HCT116 (cell line): ENCODE measurements at regions not wholly inside any gene's neighbourhood (a gene's known extent, or its start where the extent isn't known, plus 50 kb on each side); places are given as distances from the start of the nearest gene placed in this dataset.

Experiments
- ATAC-seq: fragments of 200-7000 bp; cut with Tn5 transposase; 2 replicates; pipeline ENCODE4 v1.9.1; 2020; ENCODE audit warnings: mild to moderate bottlenecking, moderate library complexity
- BruUV-seq: library from RNA; stranded (reverse); fragments of 400-500 nt; replicated peaks from 2 replicates; lab custom pipeline; 2021; lab: Mats Ljungman, UMichigan
- CTCF ChIA-PET: fragments of 300-600 bp; sonication (Branson Sonifier 250); formaldehyde crosslinking; loops from one replicate; lab custom pipeline; 2021; ENCODE audit warnings: antibody characterized with exemption; lab: Charles Lee
- POLR2A ChIA-PET: fragments of 300-600, 350-600 bp; sonication (Branson Sonifier 250); formaldehyde crosslinking; loops from one replicate; lab custom pipeline; 2021; ENCODE audit warnings: antibody characterized with exemption; lab: Charles Lee
- RAD21 ChIA-PET, 2 experiments: fragments of 300-600 bp; sonication (Branson Sonifier 250); formaldehyde crosslinking; loops; one replicate each; lab custom pipeline; 2023; ENCODE audit warnings: low total read pairs in 2 of 2; ENCODE audit not compliant: uncharacterized antibody in 2 of 2, unreplicated experiment in 2 of 2, low non-redundant PET in 1 of 2; lab: Charles Lee
- DNase-seq: peaks from one replicate; pipeline ENCODE4 v3.0.0-alpha.2; 2010; ENCODE audit warnings: low read depth, low spot score
- H2AFZ ChIP-seq: fragments of 200-600 bp; shearing (Covaris generic), sonication (generic); 2 replicates; pipeline ENCODE4 v1.6.1; 2017; ENCODE audit warnings: low read depth, mixed run types, mixed read lengths, antibody characterized with exemption, low read length; ENCODE audit not compliant: poor library complexity, severe bottlenecking
- H3K27ac ChIP-seq: 2 replicates; pipeline ENCODE4 v1.5.1; 2012; ENCODE audit warnings: low read depth, low read length
- H3K27me3 ChIP-seq: fragments of 200-600 bp; sonication (generic); 2 replicates; pipeline ENCODE4 v1.6.1; 2016; ENCODE audit warnings: mixed run types, low read length, mixed read lengths; ENCODE audit not compliant: insufficient read depth
- H3K36me3 ChIP-seq, 2 experiments: fragments of 200-500 bp in 1 of 2; fragments of 200-600 bp in 1 of 2; sonication (Bioruptor generic) in 1 of 2; sonication (generic) in 1 of 2; 2 replicates each; pipeline versions ENCODE4 v1.5.1 to v1.6.1; 2014 to 2016; ENCODE audit warnings: low read length in 2 of 2, inconsistent platforms in 1 of 2, mixed read lengths in 1 of 2, mixed run types in 1 of 2; ENCODE audit not compliant: insufficient read depth in 2 of 2, control insufficient read depth in 1 of 2
- H3K4me1 ChIP-seq, 2 experiments: fragments of 200-600 bp in 1 of 2; sonication (generic) in 1 of 2; 2 replicates each; pipeline versions ENCODE4 v1.5.1 to v1.6.1; 2012 to 2017; ENCODE audit warnings: low read length in 2 of 2, inconsistent platforms in 1 of 2, mild to moderate bottlenecking in 1 of 2, mixed read lengths in 1 of 2, mixed run types in 1 of 2, moderate library complexity in 1 of 2; ENCODE audit not compliant: insufficient read depth in 2 of 2, control insufficient read depth in 1 of 2
- H3K4me2 ChIP-seq: fragments of 200-600 bp; sonication (generic); 2 replicates; pipeline ENCODE4 v1.6.1; 2017; ENCODE audit warnings: mixed run types, low read length, mixed read lengths
- H3K4me3 ChIP-seq, 2 experiments: fragments of 200-600 bp in 1 of 2; sonication (generic) in 1 of 2; replicated peaks in 1 of 2; 2 replicates each; pipeline ENCODE4 v1.5.1; 2011 to 2016; ENCODE audit warnings: low read length in 2 of 2, control low read depth in 1 of 2, low read depth in 1 of 2, mild to moderate bottlenecking in 1 of 2, mixed read lengths in 1 of 2, mixed run types in 1 of 2
- H3K79me2 ChIP-seq: fragments of 200-600 bp; sonication (generic); 2 replicates; pipeline ENCODE4 v1.6.1; 2017; ENCODE audit warnings: mild to moderate bottlenecking, mixed run types, low read length, moderate library complexity, mixed read lengths; ENCODE audit not compliant: insufficient read depth
- H3K9ac ChIP-seq: fragments of 200-600 bp; sonication (generic); 2 replicates; pipeline ENCODE4 v1.6.1; 2016; ENCODE audit warnings: low read length, mixed read lengths
- H3K9me2 ChIP-seq: fragments of 200-600 bp; sonication (generic), shearing (Covaris generic); 2 replicates; pipeline ENCODE4 v1.6.1; 2017; ENCODE audit warnings: mixed run types, mild to moderate bottlenecking, moderate library complexity; ENCODE audit not compliant: insufficient read depth
- H3K9me3 ChIP-seq, 2 experiments: fragments of 200-500 bp in 1 of 2; fragments of 200-600 bp in 1 of 2; sonication (Bioruptor generic) in 1 of 2; sonication (generic) in 1 of 2; 2 replicates each; pipeline ENCODE4 v1.6.1; 2014 to 2017; ENCODE audit warnings: low read length in 2 of 2, mixed read lengths in 2 of 2, inconsistent platforms in 1 of 2, low read depth in 1 of 2, mild to moderate bottlenecking in 1 of 2, mixed run types in 1 of 2, moderate library complexity in 1 of 2; ENCODE audit not compliant: control insufficient read depth in 1 of 2, insufficient read depth in 1 of 2
- H4K20me1 ChIP-seq: fragments of 200-600 bp; sonication (generic), shearing (Covaris generic); 2 replicates; pipeline ENCODE4 v1.6.1; 2017; ENCODE audit warnings: mixed run types, mild to moderate bottlenecking, moderate library complexity; ENCODE audit not compliant: insufficient read depth
- FOSL1 ChIP-seq: IDR thresholded peaks from 2 replicates; pipeline ENCODE4 v1.6.1; 2012; ENCODE audit warnings: low read depth
- JUND ChIP-seq: IDR thresholded peaks from 2 replicates; pipeline ENCODE4 v1.6.1; 2012
- RAD21 ChIP-seq: IDR thresholded peaks from 2 replicates; pipeline ENCODE4 v1.6.1; 2012; ENCODE audit warnings: low read depth, mild to moderate bottlenecking
- SIN3A ChIP-seq: IDR thresholded peaks from 2 replicates; pipeline ENCODE4 v1.6.1; 2012; ENCODE audit warnings: low read depth
- TCF7L2 ChIP-seq: IDR thresholded peaks from 2 replicates; pipeline ENCODE4 v1.7.0; 2011; ENCODE audit warnings: borderline replicate concordance, inconsistent platforms; ENCODE audit not compliant: insufficient read depth, insufficient read length; ENCODE audit errors: extremely low read depth
- YY1 ChIP-seq: IDR thresholded peaks from 2 replicates; pipeline ENCODE4 v1.6.1; 2011; ENCODE audit warnings: low read length, low read depth, moderate library complexity, mild to moderate bottlenecking; ENCODE audit not compliant: insufficient replicate concordance; ENCODE audit errors: extremely low read depth
- intact Hi-C: fragments of 100-400 bp; cut with micrococcal nuclease; formaldehyde crosslinking; loops from 2 replicates; pipeline ENCODE4 v1.10.0; 2022

DNA sequence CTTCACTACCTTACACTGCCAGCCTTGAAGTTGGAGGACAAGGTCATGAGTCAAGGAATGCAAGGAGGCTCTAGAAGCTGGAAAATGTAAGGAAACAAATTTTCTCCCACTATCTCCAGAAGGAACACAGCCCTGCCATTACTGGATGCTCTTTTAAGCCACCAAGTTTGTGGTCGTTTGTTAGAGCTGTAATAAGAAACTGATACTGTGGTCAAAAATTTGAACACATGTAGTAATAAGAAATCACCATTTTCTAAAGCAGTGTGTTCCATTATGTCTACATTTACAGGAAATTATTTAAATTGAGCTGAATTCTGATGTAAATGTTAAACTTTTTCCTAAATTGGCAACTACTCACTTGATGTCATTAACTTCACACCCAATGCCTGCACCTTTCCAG, 729.0 kb downstream of the KCNJ3 start:
- DNase-seq (no peak), ATAC-seq (no peak)
- no peaks in the 10 kb centered on the region for H4K20me1 ChIP-seq
- ChIA-PET CTCF (no interaction called here), POLR2A (no interaction called here), RAD21 (no interaction called here)
- H3K9me2 ChIP-seq, result no peaks in the 10 kb centered on the region
- H2AFZ ChIP-seq, result no peak overlapping the region
- H3K36me3 ChIP-seq, result no peaks in the 10 kb centered on the region
- H3K4me3 ChIP-seq, result no peak overlapping the region
- H3K4me1 ChIP-seq, result no peaks in the 10 kb centered on the region
- no peaks in the 10 kb centered on the region for H3K9me3 ChIP-seq
- no peak overlapping the region for H3K9ac ChIP-seq
- H3K27me3 ChIP-seq, result no peaks in the 10 kb centered on the region
- intact Hi-C loops, result no loop called here
- no peaks in the 10 kb centered on the region for H3K79me2 ChIP-seq
- no peak overlapping the region for H3K27ac ChIP-seq
- TF ChIP-seq SIN3A (no peak), JUND (no peak), TCF7L2 (no peak), YY1 (no peak), FOSL1 (no peak)
- no peak overlapping the region for H3K4me2 ChIP-seq
- no TSS peak for BruUV-seq

DNA sequence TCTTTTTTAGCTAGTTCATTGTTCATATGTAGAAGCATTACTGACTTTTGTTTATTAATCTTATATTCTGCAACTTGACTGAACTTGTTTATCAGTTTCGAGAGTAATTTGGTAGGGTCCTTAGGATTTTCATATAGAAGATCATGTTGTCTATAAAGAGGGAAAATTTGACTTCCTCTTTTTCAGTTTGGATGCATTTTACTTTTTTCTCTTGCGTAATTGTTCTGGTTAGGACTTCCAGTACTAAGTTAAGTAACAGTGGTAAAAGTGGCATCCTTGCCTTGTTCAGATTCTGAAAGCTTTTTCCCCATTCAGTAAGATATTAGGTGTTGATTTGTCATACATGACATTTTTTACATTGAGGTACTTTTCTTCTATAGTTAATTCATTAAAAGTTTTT, 726.0 kb downstream of the KCNJ3 start:
- ChIA-PET RAD21 (no interaction called here), POLR2A (no interaction called here), CTCF (no interaction called here)
- no TSS peak for BruUV-seq
- H3K9me3 ChIP-seq, result no peaks in the 10 kb centered on the region
- no peak overlapping the region for H3K27ac ChIP-seq
- H4K20me1 ChIP-seq, result no peaks in the 10 kb centered on the region
- no peaks in the 10 kb centered on the region for H3K4me1 ChIP-seq
- no peak for ATAC-seq
- TF ChIP-seq RAD21, result no peak
- no peak overlapping the region for H2AFZ ChIP-seq
- no peak for DNase-seq
- no peak overlapping the region for H3K4me2 ChIP-seq
- no peaks in the 10 kb centered on the region for H3K79me2 ChIP-seq
- no peak overlapping the region for H3K9ac ChIP-seq
- intact Hi-C loops, result no loop called here
- H3K27me3 ChIP-seq, result no peaks in the 10 kb centered on the region
- no peaks in the 10 kb centered on the region for H3K9me2 ChIP-seq
- no peaks in the 10 kb centered on the region for H3K36me3 ChIP-seq
- no peak overlapping the region for H3K4me3 ChIP-seq
